PFSK-1 (cell line): ENCODE measurements at regions not wholly inside any gene's neighbourhood (a gene's known extent, or its start where the extent isn't known, plus 50 kb on each side); places are given as distances from the start of the nearest gene placed in this dataset.

ENCODE experiments used
- FOXP2 ChIP-seq: optimal IDR thresholded peaks from 2 replicates; pipeline ENCODE3; 2011; ENCODE audit warnings: borderline replicate concordance, control low read depth, inconsistent platforms; ENCODE audit not compliant: insufficient read depth; ENCODE audit errors: extremely low read length, extremely low read depth
- POLR2AphosphoS5 ChIP-seq: IDR thresholded peaks from 2 replicates; pipeline ENCODE4 v1.6.1; 2012; ENCODE audit warnings: low read depth, mild to moderate bottlenecking, control low read depth, low read length, moderate library complexity
- SIN3A ChIP-seq: IDR thresholded peaks from 2 replicates; pipeline ENCODE4 v1.6.1; 2012; ENCODE audit warnings: mild to moderate bottlenecking, low read length, moderate library complexity, borderline replicate concordance; ENCODE audit not compliant: insufficient read depth
- TAF1 ChIP-seq: IDR thresholded peaks from 2 replicates; pipeline ENCODE4 v1.6.1; 2012; ENCODE audit warnings: low read length, control low read depth, borderline replicate concordance; ENCODE audit not compliant: insufficient read depth
- TF ChIP-seq, protein P1 (sequence below), 2 experiments: IDR thresholded peaks; 2 replicates each; pipeline versions ENCODE4 v1.6.1 to v1.8.0; 2011 to 2012; ENCODE audit warnings: low read depth in 2 of 2, low read length in 2 of 2, control low read depth in 1 of 2, inconsistent platforms in 1 of 2, mild to moderate bottlenecking in 1 of 2, moderate library complexity in 1 of 2; ENCODE audit not compliant: insufficient read depth in 1 of 2

DNA sequence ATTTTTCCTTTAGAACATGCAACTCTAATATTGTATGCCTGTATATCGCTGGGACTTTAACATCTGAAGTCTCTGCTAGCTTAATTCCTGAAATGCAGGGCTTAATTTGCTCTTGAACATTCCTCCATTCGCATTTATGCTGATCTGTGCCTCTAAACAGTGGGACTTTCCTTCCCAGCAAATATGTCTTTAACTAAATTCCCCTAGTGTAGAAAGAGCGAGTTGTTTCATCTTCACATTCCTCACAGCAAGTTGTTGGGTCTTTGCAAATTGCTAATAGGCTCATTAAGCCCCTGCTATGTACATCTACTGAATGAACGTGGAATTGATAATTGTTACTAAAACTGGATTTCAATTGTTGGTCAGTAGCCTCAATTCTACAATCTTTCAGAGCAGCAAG, 118.4 kb upstream of the OBI1 start:
- TF ChIP-seq, protein P1, sequence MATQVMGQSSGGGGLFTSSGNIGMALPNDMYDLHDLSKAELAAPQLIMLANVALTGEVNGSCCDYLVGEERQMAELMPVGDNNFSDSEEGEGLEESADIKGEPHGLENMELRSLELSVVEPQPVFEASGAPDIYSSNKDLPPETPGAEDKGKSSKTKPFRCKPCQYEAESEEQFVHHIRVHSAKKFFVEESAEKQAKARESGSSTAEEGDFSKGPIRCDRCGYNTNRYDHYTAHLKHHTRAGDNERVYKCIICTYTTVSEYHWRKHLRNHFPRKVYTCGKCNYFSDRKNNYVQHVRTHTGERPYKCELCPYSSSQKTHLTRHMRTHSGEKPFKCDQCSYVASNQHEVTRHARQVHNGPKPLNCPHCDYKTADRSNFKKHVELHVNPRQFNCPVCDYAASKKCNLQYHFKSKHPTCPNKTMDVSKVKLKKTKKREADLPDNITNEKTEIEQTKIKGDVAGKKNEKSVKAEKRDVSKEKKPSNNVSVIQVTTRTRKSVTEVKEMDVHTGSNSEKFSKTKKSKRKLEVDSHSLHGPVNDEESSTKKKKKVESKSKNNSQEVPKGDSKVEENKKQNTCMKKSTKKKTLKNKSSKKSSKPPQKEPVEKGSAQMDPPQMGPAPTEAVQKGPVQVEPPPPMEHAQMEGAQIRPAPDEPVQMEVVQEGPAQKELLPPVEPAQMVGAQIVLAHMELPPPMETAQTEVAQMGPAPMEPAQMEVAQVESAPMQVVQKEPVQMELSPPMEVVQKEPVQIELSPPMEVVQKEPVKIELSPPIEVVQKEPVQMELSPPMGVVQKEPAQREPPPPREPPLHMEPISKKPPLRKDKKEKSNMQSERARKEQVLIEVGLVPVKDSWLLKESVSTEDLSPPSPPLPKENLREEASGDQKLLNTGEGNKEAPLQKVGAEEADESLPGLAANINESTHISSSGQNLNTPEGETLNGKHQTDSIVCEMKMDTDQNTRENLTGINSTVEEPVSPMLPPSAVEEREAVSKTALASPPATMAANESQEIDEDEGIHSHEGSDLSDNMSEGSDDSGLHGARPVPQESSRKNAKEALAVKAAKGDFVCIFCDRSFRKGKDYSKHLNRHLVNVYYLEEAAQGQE (IDR thresholded peaks at IDR 0.05; ENCODE audit: insufficient read depth in 1 of 2, low read depth in 2 of 2, low read length in 2 of 2): no peak
- TF ChIP-seq TAF1 (no peak), SIN3A (no peak)

DNA sequence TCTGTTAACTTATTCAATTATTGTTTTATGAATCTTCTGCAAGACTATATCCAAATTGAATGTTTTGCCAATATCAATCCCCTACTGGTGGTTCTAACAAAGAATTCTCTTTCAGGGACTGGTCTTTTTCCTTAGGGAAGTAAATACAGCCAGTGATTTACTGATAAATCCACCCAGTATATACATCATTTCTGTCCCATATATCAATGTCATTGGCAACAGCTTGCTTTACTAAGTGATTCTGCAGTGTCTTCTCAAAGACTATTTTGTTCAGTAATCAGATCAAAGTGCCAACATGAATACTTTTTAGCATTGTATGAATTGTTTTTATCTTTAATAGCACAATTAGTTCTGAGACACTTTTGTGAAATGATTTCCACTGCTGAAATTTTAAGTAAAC, 114.0 kb upstream of the OBI1 start:
- TF ChIP-seq FOXP2 (no peak), POLR2AphosphoS5 (no peak), TAF1 (no peak), SIN3A (no peak)
- TF ChIP-seq, protein P1 (IDR thresholded peaks at IDR 0.05; ENCODE audit: insufficient read depth in 1 of 2, low read depth in 2 of 2, low read length in 2 of 2): no peak

DNA sequence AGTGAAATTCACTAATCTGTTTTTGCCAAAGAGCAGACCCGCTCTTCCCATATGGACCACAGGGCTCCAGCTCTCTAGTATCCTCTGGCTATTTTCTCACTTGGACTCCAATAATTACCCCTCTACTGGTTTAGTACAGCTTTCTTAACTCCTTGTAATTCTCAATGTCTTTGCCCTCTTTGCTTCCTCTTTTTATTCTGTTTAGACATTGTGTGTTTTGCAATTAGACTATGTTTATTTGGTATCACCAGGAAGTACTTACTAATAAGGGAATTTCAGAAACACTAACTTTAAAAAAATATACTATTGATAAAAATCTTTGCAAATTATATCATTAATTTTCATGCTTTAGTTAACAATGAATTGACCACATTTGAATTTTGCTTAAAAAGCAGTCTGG, 111.6 kb upstream of the OBI1 start:
- TF ChIP-seq FOXP2: no peak
- TF ChIP-seq, protein P1 (IDR thresholded peaks at IDR 0.05; ENCODE audit: insufficient read depth in 1 of 2, low read depth in 2 of 2, low read length in 2 of 2): no peak
- no peak for TF ChIP-seq SIN3A
- no peak for TF ChIP-seq POLR2AphosphoS5
- no peak for TF ChIP-seq TAF1

DNA sequence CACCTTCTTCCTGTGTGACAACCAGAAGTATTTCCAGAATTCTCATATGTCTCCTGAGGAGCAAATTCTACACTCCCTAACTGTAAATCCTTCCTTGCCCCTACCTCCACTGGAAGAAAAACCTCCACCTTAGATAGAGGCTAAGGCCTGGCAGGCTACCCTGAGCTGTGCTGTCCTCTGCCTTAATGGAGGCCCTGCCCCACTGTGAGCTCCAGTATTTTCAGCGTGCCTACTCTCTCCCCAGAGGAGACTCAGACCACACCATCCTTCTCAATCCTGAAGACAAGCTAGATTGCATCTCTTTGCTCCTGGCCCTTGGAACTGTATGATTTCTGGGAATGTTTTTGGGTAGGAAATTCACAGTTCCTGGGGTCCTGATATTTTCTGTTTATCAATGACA, 110.0 kb upstream of the OBI1 start:
- TF ChIP-seq SIN3A (no peak), POLR2AphosphoS5 (no peak), FOXP2 (no peak), TAF1 (no peak)
- TF ChIP-seq, protein P1 (IDR thresholded peaks at IDR 0.05; ENCODE audit: insufficient read depth in 1 of 2, low read depth in 2 of 2, low read length in 2 of 2): no peak

DNA sequence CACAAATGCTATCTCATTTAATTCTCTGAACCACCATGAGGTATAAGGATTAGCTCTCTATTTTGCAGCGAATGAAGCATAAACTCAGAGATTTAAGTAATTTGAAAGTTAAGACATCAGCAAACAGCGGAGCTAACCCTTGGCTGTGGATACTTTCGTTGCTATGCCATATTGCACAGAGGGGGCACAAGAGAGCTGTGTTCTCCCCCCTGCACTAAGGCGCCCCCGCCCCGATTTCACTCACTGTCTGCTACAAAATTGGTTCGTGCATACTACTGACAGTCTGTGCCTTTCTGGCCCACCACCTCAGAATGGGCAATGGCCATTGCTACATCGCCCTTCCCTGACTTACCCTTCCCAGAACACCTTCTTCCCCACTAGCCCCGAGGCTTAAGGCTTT, 105.7 kb upstream of the OBI1 start:
- TF ChIP-seq POLR2AphosphoS5 (no peak), FOXP2 (no peak), SIN3A (no peak), TAF1 (no peak)
- TF ChIP-seq, protein P1 (IDR thresholded peaks at IDR 0.05; ENCODE audit: insufficient read depth in 1 of 2, low read depth in 2 of 2, low read length in 2 of 2): no peak
